GM18867 (cell line): ENCODE measurements at regions not wholly inside any gene's neighbourhood (a gene's known extent, or its start where the extent isn't known, plus 50 kb on each side); places are given as distances from the start of the nearest gene placed in this dataset.

Experiments
- ATAC-seq: cut with Tn5 transposase; IDR thresholded peaks from one replicate; pipeline ENCODE4 v1.9.1; 2021; ENCODE audit warnings: mild to moderate bottlenecking, moderate library complexity; ENCODE audit not compliant: unreplicated experiment

- no peak for ATAC-seq
Observed at GRCh38 chr22:48660790-48661740, 1166.6 kb downstream of the BRD1 start.

- no peak for ATAC-seq
Observed at GRCh38 chr22:48660104-48660789, 1167.4 kb downstream of the BRD1 start.

GRCh38 chr22:48659404-48659996 lies 1168.2 kb downstream of the BRD1 start:
- ATAC-seq = no peak

- ATAC-seq = no peak
Observed at GRCh38 chr22:48658871-48659270, 1168.8 kb downstream of the BRD1 start.

DNA sequence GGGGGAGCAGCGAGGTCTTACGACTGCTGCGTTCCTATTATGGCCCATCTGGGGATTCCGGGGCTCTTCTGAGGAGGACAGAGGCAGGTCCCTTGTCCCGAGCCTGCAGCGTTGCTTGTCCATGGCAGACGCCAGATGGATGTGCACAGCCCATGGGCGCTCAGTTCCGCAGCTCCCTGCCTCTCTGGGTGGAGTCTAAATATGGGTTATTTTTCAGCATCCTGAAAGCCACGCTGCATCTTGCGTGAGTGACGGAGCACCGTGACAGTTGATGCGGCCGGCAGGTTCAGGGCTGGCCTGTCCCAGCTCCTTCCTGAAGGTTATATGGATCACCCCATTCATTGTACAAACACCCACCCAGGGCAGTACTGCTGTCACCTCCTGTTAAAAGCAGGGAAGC lies 1169.4 kb downstream of the BRD1 start:
- ATAC-seq = no peak

DNA sequence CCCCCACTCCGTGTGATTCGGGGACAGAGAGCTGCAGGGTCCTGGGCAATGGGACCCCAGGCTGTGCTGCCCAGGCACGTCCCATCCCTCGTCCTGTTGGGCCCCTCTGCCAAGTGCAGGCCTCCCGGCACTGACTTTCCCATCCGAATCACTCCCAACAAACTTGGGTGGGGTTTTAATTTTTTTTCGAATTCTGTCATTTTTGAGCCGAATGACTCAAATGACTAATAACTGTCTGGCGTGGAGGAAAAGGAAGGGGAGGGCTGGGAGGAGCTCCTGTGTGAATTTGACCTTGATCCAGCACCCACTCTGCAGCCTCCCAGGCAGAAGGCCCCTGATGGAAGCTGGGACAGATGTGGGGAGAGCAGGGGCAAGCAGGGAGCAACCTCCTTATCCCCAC lies 1173.2 kb downstream of the BRD1 start:
- ATAC-seq = no peak

- ATAC-seq = no peak
Observed at GRCh38 chr22:48653929-48654328, 1173.7 kb downstream of the BRD1 start.

DNA sequence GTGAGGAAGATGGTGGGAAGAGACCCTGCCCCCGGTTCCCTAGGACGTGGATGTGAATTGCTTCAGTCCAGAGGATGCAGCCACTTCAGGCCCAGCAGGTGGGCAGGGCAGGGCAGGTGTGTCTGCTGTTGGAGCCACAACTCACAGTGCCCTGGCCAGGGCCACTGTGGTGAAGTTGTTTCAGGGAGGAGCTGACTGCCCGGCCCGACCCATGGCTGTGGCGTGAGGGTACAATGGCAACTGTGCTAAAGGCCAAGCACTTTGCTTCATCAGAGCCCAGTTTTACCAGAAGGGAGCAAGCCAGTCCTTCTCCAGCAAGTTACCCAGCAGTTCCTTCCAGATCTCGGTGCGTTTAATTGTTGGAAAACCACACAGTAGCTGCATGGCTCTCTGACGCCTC lies 1174.4 kb downstream of the BRD1 start:
- ATAC-seq = no peak

DNA sequence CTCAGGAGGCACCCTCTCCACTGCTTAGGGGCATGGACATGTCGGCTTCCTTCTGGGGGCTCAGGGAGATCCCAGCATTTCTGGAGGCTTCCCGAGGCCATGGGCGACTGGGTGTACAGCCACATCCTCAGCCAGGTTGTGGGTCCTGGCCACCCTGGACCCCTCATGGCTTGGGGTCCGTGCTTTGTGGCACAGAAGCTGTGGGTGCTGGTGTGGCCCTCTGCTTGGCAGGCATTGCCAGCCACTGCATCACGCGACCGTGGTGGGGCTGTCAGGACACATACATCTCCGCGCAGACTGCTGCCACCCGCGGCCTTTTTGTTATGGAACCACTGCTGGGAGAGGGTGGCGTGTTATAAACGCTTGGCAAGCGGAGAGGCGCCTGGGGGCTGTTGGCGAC lies 1174.9 kb downstream of the BRD1 start:
- no peak for ATAC-seq

- ATAC-seq = no peak
Observed at GRCh38 chr22:48651981-48652538, 1175.6 kb downstream of the BRD1 start.

- ATAC-seq = no peak
Observed at GRCh38 chr22:48651036-48651890, 1176.4 kb downstream of the BRD1 start.

- ATAC-seq = no peak
Observed at GRCh38 chr22:48650323-48651035, 1177.2 kb downstream of the BRD1 start.

DNA sequence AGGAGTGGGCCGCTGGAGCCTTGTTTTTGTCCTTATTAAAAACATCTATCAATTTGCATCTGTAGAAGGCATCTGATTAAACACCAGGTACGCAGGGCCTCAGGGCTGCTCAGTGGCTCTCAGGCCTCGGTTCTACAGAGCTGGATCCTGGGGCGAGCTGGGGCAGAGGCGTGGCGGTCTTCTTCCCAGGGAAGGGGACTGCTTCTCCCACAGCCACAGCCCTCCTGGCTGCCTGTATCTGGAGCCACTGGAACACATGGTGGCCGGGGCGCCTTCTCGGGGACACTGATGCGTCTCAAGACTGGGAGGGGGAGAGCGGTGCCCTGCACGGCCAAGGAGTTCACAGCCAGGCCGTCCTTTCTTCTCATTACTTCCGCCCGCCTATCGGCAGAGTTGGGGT lies 1178.2 kb downstream of the BRD1 start:
- no peak for ATAC-seq

DNA sequence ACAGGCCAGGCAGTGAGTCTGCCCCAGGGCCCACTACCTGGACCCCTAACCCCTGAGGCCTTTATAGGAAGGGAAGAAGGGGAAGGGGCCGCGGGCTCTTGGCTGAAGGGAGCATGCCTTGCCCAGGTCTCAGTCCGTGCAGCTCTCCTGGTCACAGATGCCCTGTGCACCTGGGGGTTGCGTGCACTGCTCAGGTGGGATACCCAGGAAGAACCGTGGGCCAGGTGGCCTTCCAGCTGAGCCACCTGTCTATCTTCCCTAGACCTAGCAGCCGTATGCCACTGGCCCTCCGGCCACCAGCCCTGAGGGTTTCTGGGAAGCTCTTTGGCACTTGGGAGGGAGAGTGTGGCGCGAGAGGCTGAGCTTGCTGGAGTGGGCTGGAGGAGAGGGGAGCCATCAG lies 1178.6 kb downstream of the BRD1 start:
- no peak for ATAC-seq

DNA sequence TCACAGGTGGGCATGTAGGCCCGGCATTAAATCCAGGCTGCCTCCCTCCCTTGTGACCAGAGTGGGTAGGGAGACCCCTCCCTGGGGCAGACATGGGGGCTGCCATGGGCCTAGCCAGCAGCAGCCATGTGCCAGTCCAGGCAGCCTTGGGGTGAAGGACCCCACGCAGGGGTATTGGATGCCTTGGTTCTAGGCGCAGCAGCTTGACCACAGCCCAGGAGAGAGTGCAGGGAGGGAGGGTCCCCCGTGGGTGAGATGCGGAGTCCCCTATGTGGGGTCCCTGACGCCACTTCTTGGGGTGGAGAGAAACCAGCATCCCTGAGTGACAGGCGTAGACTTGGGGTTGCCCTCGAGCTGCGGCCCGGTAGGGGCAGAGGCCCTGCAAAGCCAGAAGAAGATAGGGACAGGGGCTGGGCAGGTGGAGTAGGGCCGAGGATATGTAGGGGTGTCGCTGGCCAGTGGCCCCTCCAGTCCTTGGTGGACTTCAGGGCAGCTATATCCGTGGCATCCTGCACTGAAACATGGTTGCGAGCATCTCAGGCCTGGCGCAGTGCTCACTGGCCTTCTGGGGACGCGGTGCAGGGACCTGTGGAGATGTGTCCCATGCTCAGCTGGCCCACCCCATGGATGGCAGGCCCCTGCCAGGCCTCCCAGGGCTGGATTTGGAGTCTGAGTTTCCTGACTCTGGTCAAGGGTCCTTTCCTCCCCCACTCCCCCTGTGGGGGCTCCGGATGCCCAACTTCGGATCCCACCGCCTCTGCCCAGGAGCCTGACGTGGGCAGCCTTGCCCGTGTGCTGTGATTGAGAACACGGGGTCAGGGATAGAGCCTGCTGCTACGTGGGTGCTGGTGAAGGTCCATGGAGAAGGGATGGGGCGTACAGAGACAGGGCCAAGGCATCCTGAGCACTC lies 1179.8 kb downstream of the BRD1 start:
- ATAC-seq = no peak

GRCh38 chr22:48647051-48647450 lies 1180.6 kb downstream of the BRD1 start:
- ATAC-seq = no peak

- ATAC-seq = no peak
Observed at GRCh38 chr22:48646216-48646925, 1181.3 kb downstream of the BRD1 start.

GRCh38 chr22:48645766-48646165 lies 1181.9 kb downstream of the BRD1 start:
- no peak for ATAC-seq
